ENCODE measurements at regions not wholly inside any gene's neighbourhood (a gene's known extent, or its start where the extent isn't known, plus 50 kb on each side); places are given as distances from the start of the nearest gene placed in this dataset.
"Not testable (repeated sequence)": the region's sequence is repeated elsewhere in the genome, so short reads cannot be mapped to it uniquely, and the experiment has no call there.

GRCh38 chr3:135559802-135560201, 405.7 kb upstream of the PPP2R3A start:
- DNase-seq, result no peak

DNA sequence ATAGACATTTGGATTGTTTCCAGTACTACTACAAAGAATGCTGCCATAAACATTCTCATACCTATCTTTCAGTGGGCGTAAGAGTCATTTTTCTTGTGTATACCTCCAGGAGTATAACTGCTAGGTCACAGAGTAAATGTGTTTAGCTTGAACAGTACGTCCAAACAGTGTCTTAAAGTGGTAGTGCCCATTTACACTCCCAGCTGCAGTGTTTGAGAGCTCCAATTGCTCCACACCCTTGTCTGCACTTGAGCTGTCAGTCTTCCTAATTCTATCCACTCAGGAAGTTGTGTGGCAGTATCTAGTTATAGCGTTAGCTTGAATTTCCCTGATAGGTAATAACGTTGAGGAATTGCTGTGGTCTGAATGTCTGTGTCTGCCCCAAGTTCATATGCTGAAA, 404.7 kb upstream of the PPP2R3A start:
- no peak for DNase-seq

DNA sequence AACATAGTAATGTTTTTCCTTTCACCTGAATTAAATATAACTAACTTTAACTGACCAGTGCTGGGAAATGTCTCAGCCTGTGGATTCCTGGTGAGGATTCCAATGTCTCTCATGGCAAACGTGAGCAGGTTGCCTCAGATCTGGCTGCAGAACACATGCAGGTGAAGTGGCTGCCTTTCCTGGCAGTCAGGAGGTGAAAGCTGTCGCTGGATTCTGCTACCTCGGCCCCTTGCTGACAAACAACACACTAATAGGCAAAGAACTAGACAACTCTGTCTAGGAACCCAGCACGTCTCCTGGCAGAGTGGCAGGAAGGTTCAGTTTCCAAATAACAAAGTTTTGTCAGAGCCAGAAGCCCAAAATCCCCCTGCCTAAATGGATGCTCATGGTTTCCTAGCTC, 400.8 kb upstream of the PPP2R3A start:
- no peak for DNase-seq

DNA sequence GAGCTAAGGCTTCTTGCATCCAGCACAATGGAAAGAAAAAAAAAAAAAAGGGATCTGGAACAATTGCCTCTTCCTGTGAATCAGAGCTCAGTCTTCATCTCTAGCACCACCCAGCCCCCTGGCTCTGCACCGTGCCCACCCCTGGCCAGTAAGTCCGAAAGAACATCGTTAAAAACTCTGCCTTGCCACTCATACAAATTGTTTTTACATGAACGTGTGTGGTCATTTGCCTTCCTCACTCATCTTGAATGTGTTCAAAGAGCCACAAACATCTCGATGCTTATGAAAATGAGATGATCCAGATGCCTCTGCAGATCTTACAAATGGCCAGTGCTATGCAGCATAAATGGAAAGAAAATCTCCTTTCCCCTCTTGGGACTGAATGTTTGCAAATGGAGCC, 400.0 kb upstream of the PPP2R3A start:
- DNase-seq, result no peak

GRCh38 chr3:135567223-135567622, 398.3 kb upstream of the PPP2R3A start:
- DNase-seq, result no peak

DNA sequence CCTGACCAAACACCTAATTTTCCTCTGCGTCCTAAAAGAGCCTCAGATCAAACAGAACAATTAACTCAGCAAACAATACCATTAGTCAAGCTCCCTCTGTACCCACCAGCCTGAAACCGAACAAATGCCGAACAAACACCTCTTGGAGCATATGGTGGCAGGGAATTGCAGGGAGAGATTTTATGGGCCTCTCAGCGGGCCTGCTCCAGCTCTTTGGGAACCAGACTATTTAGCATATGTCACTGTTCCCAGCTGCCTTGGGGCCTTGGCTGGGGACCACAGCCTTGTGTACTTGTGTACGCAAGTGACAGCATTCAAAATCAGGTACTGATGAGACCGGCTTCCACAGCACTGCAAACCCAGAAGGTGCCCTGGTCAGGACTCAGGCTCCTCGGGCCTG, 388.8 kb upstream of the PPP2R3A start:
- no peak for DNase-seq

DNA sequence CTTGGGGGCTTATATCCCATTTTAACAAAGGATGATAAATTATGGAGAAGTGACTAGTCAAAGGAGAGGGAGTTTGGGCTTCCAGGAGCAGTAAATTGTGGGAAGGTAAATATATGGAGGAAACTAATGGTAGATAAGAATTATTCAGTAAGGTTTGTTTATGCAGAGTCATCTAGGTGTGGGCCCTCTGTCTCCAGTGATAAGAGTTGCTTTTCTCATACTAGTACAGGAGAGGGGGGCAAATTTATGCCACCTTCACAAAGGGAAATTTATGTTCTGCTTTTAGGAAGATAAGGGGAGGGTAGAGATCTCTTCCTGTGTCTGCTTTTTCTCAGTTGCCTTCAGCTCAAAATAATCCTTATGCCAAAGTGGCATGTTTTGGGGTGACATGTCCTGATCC, 383.7 kb upstream of the PPP2R3A start:
- no peak for DNase-seq

DNA sequence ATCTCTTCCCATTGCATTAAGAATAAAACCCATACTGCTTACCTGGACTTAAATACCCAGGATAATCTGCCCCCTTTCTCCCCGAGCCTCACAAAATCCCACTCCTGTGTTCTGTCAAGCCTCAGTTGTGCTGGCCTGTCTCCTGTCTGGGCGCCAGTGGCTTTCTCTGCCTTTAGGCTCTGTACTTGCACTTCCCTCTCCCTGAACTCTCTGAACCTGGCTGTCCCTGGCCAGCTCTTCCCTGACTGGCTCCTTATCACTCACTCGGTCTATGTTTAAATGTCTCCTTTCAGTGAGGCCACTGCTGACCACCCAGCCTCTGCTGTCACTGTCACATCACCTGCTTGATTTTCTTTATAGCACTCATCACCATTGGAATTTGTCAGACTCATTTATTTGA, 382.7 kb upstream of the PPP2R3A start:
- DNase-seq, result no peak

GRCh38 chr3:135596563-135596962, 369.0 kb upstream of the PPP2R3A start:
- no peak for DNase-seq

DNA sequence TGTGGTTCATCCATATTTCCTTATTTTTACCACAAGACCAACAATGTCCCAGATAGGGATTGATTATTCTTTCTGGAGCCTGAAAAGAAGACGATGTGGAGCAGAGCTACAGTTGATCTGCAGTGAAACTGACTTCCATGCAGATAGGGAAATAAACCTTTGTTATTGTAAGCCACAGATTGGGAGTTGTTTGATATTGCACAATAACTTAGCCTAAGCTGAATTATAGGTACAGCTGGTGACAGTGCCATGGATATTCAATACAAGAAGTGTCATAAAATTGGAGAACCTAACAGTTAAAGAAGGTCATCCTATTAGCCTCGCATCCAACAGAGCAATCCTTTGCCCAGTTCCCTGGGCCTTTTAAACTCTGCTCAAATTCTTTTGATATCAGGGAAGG, 367.7 kb upstream of the PPP2R3A start:
- no peak for DNase-seq

DNA sequence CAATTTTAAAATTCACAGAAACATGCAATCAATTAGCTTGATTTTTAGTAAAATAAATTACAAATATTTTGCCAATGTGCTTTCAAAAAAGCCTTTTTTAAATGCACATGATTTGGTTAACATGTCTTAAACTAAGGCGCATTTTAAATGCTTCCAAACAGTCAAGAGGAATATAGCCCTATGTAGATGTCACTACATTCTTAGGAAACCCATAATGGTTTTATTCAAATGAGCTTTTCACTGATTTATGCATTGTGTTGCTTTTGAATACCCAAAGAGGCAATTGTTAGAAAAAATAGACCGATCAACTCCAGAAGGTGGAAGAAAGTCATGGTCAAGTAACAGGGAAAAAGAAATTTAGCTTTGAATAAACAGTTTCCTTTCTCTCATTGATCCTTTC, 366.9 kb upstream of the PPP2R3A start:
- no peak for DNase-seq

DNA sequence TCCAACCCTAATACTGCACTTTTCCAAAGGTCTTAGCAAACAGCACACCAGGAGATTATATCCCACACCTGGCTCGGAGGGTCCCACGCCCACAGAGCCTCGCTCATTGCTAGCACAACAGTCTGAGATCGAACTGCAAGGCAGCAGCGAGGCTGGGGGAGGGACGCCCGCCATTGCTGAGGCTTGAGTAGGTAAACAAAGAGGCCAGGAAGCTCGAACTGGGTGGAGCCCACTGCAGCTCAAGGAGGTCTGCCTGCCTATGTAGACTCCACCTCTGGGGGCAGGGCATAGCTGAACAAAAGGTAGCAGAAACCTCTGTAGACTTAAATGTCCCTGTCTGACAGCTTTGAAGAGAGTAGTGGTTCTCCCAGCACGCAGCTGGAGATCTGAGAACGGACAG, 361.0 kb upstream of the PPP2R3A start:
- DNase-seq, result not testable (repeated sequence)

DNA sequence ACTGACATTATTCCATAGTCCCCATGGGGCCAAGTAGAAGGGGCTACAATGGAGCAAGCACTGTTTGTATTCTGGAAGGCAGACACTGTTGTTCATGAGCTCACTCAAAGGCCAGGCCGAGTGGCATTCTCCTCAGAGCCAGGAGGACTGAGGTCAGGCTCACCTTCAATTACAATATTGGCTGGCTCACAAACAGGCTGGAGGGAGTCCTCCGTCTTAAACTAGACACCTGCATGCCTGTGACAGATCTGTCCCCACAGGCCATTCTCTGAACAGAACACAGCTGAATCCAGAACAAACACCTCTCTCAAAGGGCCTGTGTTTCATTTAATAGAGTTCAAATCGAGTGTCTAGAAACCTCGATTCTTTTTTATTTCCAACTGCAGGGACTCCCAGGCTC, 347.4 kb upstream of the PPP2R3A start:
- DNase-seq, result no peak

DNA sequence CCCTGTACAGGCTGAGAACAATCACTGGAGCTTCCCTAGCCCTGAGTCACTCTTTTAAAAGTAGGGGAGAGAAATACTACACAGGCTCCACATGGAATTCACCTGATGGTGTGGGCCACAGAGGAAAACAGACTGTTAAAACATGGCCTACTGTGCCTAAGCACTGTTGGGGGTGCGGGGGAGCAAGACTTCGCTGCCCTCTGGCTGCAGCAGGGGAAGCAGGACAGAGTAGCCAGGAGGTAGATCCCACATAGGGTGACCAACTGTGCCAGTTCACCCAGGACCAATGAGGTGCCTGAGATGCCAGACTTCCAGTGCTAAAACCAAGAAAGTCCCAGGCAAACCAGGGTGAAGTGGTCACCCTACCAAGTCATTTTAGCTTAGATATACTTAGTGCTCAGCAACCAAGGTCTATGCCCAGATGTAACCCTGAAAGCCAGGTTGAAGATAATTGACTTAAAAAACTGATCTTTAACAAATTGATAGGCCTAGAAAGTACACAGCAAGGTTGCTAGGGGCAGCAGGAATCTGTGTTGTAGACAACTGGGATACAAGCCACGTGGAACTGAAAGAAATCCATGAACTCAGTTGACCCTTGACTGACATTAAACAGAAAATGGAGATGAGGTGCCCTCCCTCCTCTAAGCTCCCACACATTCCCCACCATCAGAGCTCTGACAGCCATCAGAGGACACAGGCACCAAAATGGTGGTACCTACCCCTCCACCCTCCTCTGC, 344.2 kb upstream of the PPP2R3A start:
- no peak for DNase-seq

GRCh38 chr3:135622215-135622614, 343.3 kb upstream of the PPP2R3A start:
- DNase-seq, result no peak

DNA sequence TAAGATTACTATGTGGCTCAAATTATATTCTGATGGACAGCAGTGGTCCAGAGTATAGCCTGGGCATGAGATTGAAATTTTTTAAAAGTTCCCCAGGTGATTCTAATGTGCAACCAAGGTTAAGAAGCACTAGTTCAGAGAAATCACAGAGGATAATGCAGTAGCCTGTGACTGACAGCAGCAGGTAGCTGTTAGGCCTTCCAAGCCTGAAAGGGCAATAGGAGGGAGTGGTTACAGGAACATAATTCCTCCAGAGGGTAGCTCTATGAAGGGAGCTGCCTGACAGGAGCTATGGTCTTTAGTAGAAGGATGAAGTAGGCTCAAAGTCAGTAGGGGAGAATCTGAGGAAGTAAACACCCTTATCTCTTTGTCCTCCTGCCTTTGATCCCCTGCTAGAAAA, 342.9 kb upstream of the PPP2R3A start:
- DNase-seq, result no peak

DNA sequence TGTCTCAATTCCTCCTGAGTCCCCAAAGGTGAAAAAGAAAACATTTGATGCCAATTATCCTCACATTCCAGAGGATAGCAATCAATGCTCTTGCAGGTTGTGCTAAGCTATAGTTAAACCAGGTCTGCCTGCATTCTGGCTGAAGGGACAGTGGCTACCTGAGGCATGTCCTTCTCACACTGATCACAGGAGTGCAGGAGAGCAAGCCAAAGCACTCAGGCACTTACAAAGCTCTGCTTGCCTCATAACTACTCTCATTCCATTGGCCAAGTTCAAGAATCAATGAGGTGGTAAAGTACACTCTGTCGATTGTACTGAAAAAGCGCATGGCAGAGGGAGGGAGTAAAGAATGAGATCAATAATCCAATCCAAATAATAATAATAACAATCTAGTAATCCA, 342.0 kb upstream of the PPP2R3A start:
- no peak for DNase-seq

GRCh38 chr3:135627057-135627456, 338.5 kb upstream of the PPP2R3A start:
- no peak for DNase-seq

GRCh38 chr3:135629701-135630408, 335.7 kb upstream of the PPP2R3A start:
- no peak for DNase-seq

- no peak for DNase-seq
Measured at GRCh38 chr3:135632556-135633065, 332.9 kb upstream of the PPP2R3A start.

DNA sequence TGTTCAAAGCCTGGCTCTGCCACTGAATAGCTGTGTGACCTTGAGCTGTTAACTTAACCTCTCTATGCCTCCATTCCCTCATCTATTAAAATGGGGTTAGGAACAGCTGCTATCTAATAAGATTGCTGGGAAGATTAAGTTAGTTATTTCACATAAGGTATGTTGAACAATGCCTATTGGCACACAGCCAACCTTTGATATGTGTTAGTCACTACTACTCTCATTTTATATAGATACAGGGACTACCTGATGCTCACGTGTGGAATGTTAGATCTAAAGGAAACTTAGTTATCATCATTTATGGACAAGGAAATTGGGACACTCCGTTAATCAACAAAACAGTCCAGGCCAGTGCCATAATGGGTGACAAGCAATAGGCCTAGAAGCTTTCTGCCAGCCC, 332.4 kb upstream of the PPP2R3A start:
- no peak for DNase-seq

DNA sequence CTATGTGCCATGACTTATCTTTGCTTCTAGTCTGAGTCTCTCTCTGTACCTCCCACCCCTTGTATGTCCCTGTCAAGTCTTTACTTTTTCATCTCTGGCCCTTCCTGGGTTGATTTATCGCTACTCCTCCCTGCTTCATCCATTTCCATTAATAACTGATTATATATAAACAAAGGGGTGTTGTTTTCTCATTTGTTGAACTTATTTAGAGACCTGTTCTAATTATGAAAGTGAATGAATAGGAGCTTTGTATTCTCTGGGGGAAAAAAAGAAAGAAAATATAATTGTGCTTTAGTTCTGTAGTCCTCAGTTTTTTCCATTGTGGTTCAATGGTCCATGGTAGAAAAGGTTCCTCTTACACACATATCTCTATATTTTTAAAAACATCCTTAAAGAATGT, 328.9 kb upstream of the PPP2R3A start:
- DNase-seq, result no peak

- DNase-seq, result no peak
Measured at GRCh38 chr3:135637013-135637412, 328.5 kb upstream of the PPP2R3A start.

GRCh38 chr3:135641761-135642160, 323.8 kb upstream of the PPP2R3A start:
- no peak for DNase-seq

- DNase-seq, result no peak
Measured at GRCh38 chr3:135645541-135645940, 320.0 kb upstream of the PPP2R3A start.
